Mesodermal cell (in vitro differentiated cells): ENCODE measurements at regions not wholly inside any gene's neighbourhood (a gene's known extent, or its start where the extent isn't known, plus 50 kb on each side); places are given as distances from the start of the nearest gene placed in this dataset.

Source experiments
- H3K27ac ChIP-seq: 2 replicates; pipeline ENCODE4 v1.7.0; 2013; ENCODE audit warnings: mild to moderate bottlenecking, low read depth, low read length, moderate library complexity; ENCODE audit not compliant: severe bottlenecking
- H3K36me3 ChIP-seq: 2 replicates; pipeline ENCODE4 v1.7.1; 2013; ENCODE audit warnings: mild to moderate bottlenecking, low read length, moderate library complexity; ENCODE audit not compliant: control insufficient read depth, insufficient read depth
- H3K4me1 ChIP-seq: one replicate; pipeline ENCODE4 v1.7.1; 2013; ENCODE audit warnings: mild to moderate bottlenecking, low read length; ENCODE audit not compliant: insufficient read depth, control insufficient read depth, poor library complexity, severe bottlenecking
- H3K4me3 ChIP-seq: 2 replicates; pipeline ENCODE4 v1.7.0; 2013; ENCODE audit warnings: low read length, control low read depth, mild to moderate bottlenecking; ENCODE audit not compliant: insufficient read depth, poor library complexity, severe bottlenecking; ENCODE audit errors: extremely low read depth
- H3K9me3 ChIP-seq: 2 replicates; pipeline ENCODE4 v1.7.1; 2013; ENCODE audit warnings: mild to moderate bottlenecking, low read length, moderate library complexity; ENCODE audit not compliant: control insufficient read depth
- WGBS, 2 experiments: methylation state at CpG; one replicate each; pipeline ENCODE4 v1.1.5; 2013; ENCODE audit warnings: missing lambda C conversion rate in 2 of 2; ENCODE audit not compliant: insufficient coverage in 2 of 2; 5-methylcytosine and 5-hydroxymethylcytosine counted together

DNA sequence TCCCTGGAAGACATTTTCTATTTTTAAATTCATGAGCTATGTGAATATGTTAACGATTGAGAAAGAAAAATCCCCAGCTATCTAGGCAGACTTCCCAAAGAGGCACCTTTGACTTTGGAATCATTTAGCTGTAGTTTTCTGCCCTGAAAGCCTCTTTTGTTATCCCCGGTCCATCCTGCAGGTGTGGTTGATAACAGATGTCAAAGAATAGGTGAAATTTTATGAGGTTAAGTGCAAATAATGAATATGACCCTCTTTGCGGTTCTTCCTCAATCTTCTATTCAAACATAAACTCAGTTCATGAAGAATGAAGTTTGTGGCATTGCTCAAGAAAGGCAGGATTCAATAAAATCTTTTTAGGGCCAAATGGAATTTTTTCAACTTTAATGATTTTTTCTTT, 51.6 kb upstream of the ATP8B1 start:
- WGBS, 2 experiments = 100% methylated on average over 1 of the region's 3 CpGs
- no peak overlapping the region for H3K27ac ChIP-seq
- H3K4me3 ChIP-seq = no peak overlapping the region
- H3K4me1 ChIP-seq = no peaks in the 10 kb centered on the region
- no peaks in the 10 kb centered on the region for H3K9me3 ChIP-seq
- H3K36me3 ChIP-seq = no peaks in the 10 kb centered on the region

DNA sequence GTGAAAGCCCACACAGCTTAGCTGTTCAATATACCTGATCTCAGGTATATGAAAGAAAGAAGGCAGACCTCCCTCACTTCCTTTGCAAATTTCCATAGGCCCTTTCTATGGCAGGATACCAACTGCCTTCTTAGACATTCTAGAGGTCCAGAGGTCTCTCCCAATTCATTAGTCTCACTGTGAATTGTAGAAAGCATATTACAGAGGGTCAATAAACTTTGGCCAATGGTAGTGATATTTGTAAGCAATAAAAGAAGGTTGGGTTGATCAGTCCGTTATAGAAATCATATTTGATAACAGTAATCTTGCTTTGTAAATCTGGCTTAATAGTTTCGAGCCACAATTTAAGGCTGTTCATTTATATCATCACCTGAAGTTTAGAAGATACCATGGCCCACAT, 50.7 kb upstream of the ATP8B1 start:
- H3K9me3 ChIP-seq = no peaks in the 10 kb centered on the region
- WGBS, 2 experiments = 86 to 90% methylated on average over 1 of the region's 2 CpGs
- no peaks in the 10 kb centered on the region for H3K4me1 ChIP-seq
- no peak overlapping the region for H3K4me3 ChIP-seq
- no peaks in the 10 kb centered on the region for H3K36me3 ChIP-seq
- H3K27ac ChIP-seq = no peak overlapping the region

DNA sequence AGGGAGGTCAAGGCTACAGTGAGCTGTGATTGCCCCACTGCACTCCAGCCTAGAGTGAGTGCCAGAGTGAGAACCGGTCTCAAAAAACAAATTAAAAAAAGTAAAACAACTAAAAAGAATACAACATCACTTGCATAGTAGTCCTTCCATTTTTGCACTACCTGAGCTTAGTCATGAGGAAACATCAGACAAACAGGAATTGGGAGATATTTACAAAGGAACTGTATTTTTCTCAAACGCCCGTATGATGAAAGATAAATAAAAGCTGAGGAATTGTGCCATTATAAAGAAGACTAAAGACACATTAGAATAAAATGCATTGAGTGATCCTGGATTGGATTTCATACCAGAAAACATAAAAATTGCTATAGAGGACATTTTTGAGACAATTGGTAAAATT, 50.0 kb upstream of the ATP8B1 start:
- no peaks in the 10 kb centered on the region for H3K36me3 ChIP-seq
- no peak overlapping the region for H3K27ac ChIP-seq
- WGBS, 2 experiments = 100% methylated on average over 3 of the region's 3 CpGs; no CpG with 5 or more reads in 1 of the 2 experiments
- H3K9me3 ChIP-seq = no peaks in the 10 kb centered on the region
- H3K4me3 ChIP-seq = no peak overlapping the region
- H3K4me1 ChIP-seq = no peaks in the 10 kb centered on the region
